ENCODE measurements at regions not wholly inside any gene's neighbourhood (a gene's known extent, or its start where the extent isn't known, plus 50 kb on each side); places are given as distances from the start of the nearest gene placed in this dataset.

DNA sequence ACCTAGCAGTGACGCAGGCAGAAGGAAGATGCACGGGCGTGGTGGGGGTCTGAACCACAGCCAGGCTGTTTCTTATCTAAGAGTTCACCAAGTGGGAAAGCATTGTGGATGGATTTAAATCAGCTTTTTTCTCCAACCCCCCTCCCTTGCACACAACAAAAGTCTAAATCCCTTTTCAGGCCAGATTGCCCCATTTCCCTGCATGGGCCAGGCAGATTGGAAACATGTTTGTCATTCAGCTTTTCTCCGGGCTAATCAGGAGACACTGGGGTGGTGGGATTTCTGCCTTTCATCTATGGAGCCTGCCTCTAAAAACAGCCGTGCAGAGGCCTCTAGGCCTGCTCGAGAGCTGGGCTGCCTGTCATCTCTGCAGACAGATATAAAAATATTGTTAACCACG lies 166.3 kb upstream of the LEF1 start:
- Histone ChIP-seq H3K4me1 (replicated peaks) (no peaks in the 10 kb centered on the region), H3K27me3 (replicated peaks; ENCODE audit: insufficient read depth) (no peaks in the 10 kb centered on the region), H3K9me3 (no peaks in the 10 kb centered on the region), H3K27ac (no peak overlapping the region), H3K4me3 (no peak overlapping the region), H3K36me3 (no peaks in the 10 kb centered on the region)
- intact Hi-C loops (cut with DNase I) = no loop called here
- 77% methylated on average over 7 of the region's 7 CpGs for WGBS
- TF ChIP-seq, protein P1, sequence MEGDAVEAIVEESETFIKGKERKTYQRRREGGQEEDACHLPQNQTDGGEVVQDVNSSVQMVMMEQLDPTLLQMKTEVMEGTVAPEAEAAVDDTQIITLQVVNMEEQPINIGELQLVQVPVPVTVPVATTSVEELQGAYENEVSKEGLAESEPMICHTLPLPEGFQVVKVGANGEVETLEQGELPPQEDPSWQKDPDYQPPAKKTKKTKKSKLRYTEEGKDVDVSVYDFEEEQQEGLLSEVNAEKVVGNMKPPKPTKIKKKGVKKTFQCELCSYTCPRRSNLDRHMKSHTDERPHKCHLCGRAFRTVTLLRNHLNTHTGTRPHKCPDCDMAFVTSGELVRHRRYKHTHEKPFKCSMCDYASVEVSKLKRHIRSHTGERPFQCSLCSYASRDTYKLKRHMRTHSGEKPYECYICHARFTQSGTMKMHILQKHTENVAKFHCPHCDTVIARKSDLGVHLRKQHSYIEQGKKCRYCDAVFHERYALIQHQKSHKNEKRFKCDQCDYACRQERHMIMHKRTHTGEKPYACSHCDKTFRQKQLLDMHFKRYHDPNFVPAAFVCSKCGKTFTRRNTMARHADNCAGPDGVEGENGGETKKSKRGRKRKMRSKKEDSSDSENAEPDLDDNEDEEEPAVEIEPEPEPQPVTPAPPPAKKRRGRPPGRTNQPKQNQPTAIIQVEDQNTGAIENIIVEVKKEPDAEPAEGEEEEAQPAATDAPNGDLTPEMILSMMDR (IDR thresholded peaks at IDR 0.05) = no peak
- TF ChIP-seq POLR2AphosphoS5 (IDR thresholded peaks at IDR 0.05) = no peak
- no peak for TF ChIP-seq POLR2A (IDR thresholded peaks at IDR 0.05)
- no peak for DNase-seq (ENCODE audit: low spot score)

DNA sequence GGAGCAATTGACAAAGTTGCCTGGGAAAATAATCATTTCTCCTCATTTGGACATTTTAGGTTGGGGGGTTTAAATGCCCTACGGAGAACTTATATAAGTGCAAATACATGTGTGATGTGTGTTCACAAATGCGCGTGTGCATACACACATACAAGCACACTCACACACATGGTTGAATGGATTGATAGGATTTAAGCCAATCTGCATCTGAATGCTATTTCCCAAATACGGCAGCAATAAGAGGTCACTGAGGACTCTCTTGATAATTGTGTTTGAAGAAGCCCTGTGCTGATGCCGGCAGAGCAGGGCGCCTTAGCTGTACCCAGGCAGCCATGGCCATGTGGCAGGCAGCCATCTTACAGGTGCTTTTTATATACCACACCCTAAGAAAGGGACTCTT lies 165.3 kb upstream of the LEF1 start:
- Histone ChIP-seq H3K27ac (no peak overlapping the region), H3K36me3 (no peaks in the 10 kb centered on the region), H3K9me3 (no peaks in the 10 kb centered on the region), H3K4me3 (no peak overlapping the region), H3K27me3 (replicated peaks; ENCODE audit: insufficient read depth) (no peaks in the 10 kb centered on the region), H3K4me1 (replicated peaks) (no peaks in the 10 kb centered on the region)
- intact Hi-C loops (cut with DNase I) = no loop called here
- no peak for DNase-seq (ENCODE audit: low spot score)
- TF ChIP-seq, protein P1 (IDR thresholded peaks at IDR 0.05) = no peak
- TF ChIP-seq POLR2A (IDR thresholded peaks at IDR 0.05) (no peak), POLR2AphosphoS5 (IDR thresholded peaks at IDR 0.05) (no peak)
- WGBS = 95% methylated on average over 6 of the region's 6 CpGs

DNA sequence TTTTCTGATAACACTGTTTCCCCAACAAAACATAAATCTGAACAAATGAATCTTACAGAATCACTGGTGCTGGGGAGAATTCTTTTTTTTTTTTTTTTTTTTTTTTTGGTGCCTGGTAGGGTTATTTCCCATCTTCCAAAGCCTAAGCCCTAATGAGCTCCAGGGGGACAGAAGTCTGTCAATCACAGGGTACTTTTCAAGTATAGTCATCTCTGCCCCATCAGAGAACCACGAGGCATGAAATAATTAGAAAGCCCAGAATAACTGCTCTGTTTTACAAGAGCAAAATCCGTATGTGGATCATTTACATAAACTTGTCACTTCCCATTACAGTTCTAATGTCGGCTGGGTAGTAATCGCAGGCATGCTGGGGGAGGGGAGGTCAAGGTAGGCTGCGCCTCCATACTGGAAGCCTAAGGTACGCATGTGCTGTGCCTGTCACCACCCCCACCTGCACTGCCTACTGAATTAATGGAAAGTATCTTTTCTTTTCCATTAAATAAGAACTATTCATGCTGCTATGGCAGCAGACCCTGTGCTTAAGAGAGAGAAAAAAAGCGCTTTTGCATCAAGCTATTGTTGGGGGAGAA lies 164.7 kb upstream of the LEF1 start:
- no peaks in the 10 kb centered on the region for H3K27me3 ChIP-seq (replicated peaks; ENCODE audit: insufficient read depth)
- no peaks in the 10 kb centered on the region for H3K4me1 ChIP-seq (replicated peaks)
- no peak overlapping the region for H3K27ac ChIP-seq
- no peaks in the 10 kb centered on the region for H3K9me3 ChIP-seq
- TF ChIP-seq, protein P1 (IDR thresholded peaks at IDR 0.05) = no peak
- TF ChIP-seq POLR2AphosphoS5 (IDR thresholded peaks at IDR 0.05) = no peak
- no peak for TF ChIP-seq POLR2A (IDR thresholded peaks at IDR 0.05)
- H3K36me3 ChIP-seq = no peaks in the 10 kb centered on the region
- intact Hi-C loops (cut with DNase I) = no loop called here
- no peak overlapping the region for H3K4me3 ChIP-seq
- WGBS = 77% methylated on average over 7 of the region's 7 CpGs
- no peak for DNase-seq (ENCODE audit: low spot score)

- intact Hi-C loops (cut with DNase I) = no loop called here
Observed at GRCh38 chr4:108331905-108332632, 163.3 kb upstream of the LEF1 start.

More at GRCh38 chr4:108331905-108332632, 163.3 kb upstream of the LEF1 start:
- Histone ChIP-seq H3K27ac (no peak overlapping the region), H3K9me3 (no peaks in the 10 kb centered on the region), H3K4me3 (no peak overlapping the region), H3K36me3 (no peaks in the 10 kb centered on the region), H3K27me3 (replicated peaks; ENCODE audit: insufficient read depth) (no peaks in the 10 kb centered on the region), H3K4me1 (replicated peaks) (no peaks in the 10 kb centered on the region)
- DNase-seq (ENCODE audit: low spot score) = no peak
- WGBS = 74% methylated on average over 5 of the region's 5 CpGs
- TF ChIP-seq, protein P1 (IDR thresholded peaks at IDR 0.05) = no peak
- no peak for TF ChIP-seq POLR2A (IDR thresholded peaks at IDR 0.05)
- TF ChIP-seq POLR2AphosphoS5 (IDR thresholded peaks at IDR 0.05) = no peak

All from prostate gland (tissue), 2 donors.